Breast epithelium (tissue), 4 donors: ENCODE measurements at regions not wholly inside any gene's neighbourhood (a gene's known extent, or its start where the extent isn't known, plus 50 kb on each side); places are given as distances from the start of the nearest gene placed in this dataset.

Experiments used
- DNase-seq, 2 donors: peaks; one replicate each; pipeline ENCODE4 v3.0.0-alpha.2; 2019; ENCODE audit warnings: low spot score in 2 of 2
- H3K27ac ChIP-seq, 2 donors: fragments of 200-600 bp; sonication (generic) in 1 of 2; one replicate each; pipeline ENCODE4 v1.5.1; 2016 to 2019; ENCODE audit warnings: mild to moderate bottlenecking in 1 of 2
- H3K27me3 ChIP-seq, 2 donors: fragments of 200-600 bp; sonication (generic) in 1 of 2; one replicate each; pipeline versions ENCODE4 v1.5.1 to v1.6.0; 2017 to 2019; ENCODE audit warnings: control low read depth in 1 of 2, mild to moderate bottlenecking in 1 of 2
- H3K36me3 ChIP-seq: fragments of 200-600 bp; one replicate; pipeline ENCODE4 v1.5.1; 2019
- H3K4me1 ChIP-seq, 2 donors: fragments of 200-600 bp; sonication (generic); one replicate each; pipeline ENCODE4 v1.5.1; 2016 to 2019; ENCODE audit warnings: control low read depth in 1 of 2
- H3K4me3 ChIP-seq, 3 donors: fragments of 200-600 bp; sonication (generic); 1 replicate in 2 of 3; 2 replicates in 1 of 3; pipeline ENCODE4 v1.5.1; 2016 to 2019; ENCODE audit warnings: mild to moderate bottlenecking in 3 of 3, moderate library complexity in 2 of 3
- H3K9me3 ChIP-seq, 2 donors: fragments of 200-600 bp; sonication (generic) in 1 of 2; one replicate each; pipeline ENCODE4 v1.5.1; 2016 to 2019; ENCODE audit warnings: control low read depth in 1 of 2
- POLR2A ChIP-seq: fragments of 450-650 bp; IDR thresholded peaks from one replicate; pipeline ENCODE4 v1.6.1; 2016; ENCODE audit warnings: antibody characterized with exemption, mild to moderate bottlenecking, moderate library complexity
- POLR2AphosphoS5 ChIP-seq, 3 donors: sonication (generic); formaldehyde crosslinking; IDR thresholded peaks; one replicate each; pipeline ENCODE4 v1.6.1; 2017; ENCODE audit warnings: antibody characterized with exemption in 3 of 3
- intact Hi-C: fragments of 100-400 bp; cut with DNase I; formaldehyde crosslinking; loops from one replicate; pipeline ENCODE4 v1.15.1; 2023; ENCODE audit warnings: low total_unique reads
- TF ChIP-seq, protein P1 (sequence below), 3 donors: fragments of 450-650 bp; IDR thresholded peaks; one replicate each; pipeline ENCODE4 v1.5.1; 2016 to 2017; ENCODE audit warnings: antibody characterized with exemption in 3 of 3, mild to moderate bottlenecking in 3 of 3, moderate library complexity in 3 of 3

DNA sequence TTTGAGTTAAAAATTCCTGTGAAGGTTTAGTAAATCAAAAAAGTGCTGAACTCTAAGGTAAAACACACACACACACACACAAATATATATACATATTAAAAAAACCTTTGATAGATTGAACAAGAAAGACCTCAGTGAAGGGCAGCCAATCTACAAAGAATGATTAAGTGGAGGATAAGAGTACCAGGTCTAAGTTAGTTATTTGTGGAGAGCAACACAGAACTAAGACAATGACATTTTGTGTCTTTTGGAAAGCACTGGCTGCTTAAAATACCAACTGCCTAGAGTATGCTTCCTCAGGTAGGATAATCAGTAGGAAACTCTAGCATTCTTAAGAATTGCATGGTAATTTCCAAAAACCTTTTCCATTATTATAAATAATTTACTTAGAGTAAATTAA lies 481.4 kb upstream of the SYT4 start:
- no peak overlapping the region for H3K4me3 ChIP-seq
- H3K27me3 ChIP-seq, result no peaks in the 10 kb centered on the region
- H3K9me3 ChIP-seq, result peaks cover 0 to 3% of the 10 kb centered on the region in 2 donors
- no peak overlapping the region for H3K27ac ChIP-seq
- no peaks in the 10 kb centered on the region for H3K36me3 ChIP-seq
- TF ChIP-seq, protein P1, sequence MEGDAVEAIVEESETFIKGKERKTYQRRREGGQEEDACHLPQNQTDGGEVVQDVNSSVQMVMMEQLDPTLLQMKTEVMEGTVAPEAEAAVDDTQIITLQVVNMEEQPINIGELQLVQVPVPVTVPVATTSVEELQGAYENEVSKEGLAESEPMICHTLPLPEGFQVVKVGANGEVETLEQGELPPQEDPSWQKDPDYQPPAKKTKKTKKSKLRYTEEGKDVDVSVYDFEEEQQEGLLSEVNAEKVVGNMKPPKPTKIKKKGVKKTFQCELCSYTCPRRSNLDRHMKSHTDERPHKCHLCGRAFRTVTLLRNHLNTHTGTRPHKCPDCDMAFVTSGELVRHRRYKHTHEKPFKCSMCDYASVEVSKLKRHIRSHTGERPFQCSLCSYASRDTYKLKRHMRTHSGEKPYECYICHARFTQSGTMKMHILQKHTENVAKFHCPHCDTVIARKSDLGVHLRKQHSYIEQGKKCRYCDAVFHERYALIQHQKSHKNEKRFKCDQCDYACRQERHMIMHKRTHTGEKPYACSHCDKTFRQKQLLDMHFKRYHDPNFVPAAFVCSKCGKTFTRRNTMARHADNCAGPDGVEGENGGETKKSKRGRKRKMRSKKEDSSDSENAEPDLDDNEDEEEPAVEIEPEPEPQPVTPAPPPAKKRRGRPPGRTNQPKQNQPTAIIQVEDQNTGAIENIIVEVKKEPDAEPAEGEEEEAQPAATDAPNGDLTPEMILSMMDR (IDR thresholded peaks at IDR 0.05), result no peak
- no peak for TF ChIP-seq POLR2AphosphoS5 (IDR thresholded peaks at IDR 0.05)
- TF ChIP-seq POLR2A, result no peak
- H3K4me1 ChIP-seq, result no peaks in the 10 kb centered on the region
- intact Hi-C loops, result no loop called here
- no peak for DNase-seq

DNA sequence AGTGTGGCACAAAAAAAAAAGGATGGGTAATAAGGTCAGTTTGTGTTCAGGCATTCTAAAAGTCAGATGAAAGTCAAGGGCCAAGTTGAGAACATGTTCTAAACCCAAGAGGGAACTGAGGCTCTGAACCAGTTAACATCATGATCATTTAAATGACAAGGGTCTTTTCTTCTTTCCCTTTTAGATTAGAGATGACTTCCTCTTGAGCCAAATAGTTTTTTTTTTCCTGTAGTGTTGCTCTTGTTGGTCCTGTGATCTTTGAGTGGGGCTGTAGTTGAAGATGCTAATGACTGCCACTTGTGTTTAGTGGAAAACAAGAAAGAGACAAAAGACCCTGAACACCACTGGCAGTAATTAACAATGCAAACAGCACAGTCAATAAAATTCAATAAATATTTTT lies 482.7 kb upstream of the SYT4 start:
- no peak for DNase-seq
- H3K36me3 ChIP-seq, result no peaks in the 10 kb centered on the region

DNA sequence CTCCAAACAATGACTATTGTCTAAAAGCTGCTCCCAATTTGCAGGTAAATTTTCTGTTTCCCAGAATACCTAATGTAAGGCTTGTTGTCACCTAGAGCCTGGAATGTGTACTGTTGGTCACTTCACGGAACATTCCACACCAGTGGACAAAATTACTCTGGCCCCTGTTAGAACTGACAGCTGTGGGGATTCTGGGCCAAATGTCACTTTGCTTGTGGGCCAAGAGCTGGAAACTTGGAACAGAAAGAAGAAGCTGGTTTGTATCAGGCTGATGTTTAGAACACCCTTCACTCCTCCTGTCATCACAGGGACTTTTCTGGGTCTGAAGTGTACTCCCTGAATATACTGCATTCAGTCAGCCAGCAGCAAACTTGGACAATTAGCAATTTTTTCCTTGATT lies 495.6 kb upstream of the SYT4 start:
- TF ChIP-seq, protein P1 (IDR thresholded peaks at IDR 0.05), result no peak
- TF ChIP-seq POLR2A (no peak), POLR2AphosphoS5 (IDR thresholded peaks at IDR 0.05) (no peak)
- Histone ChIP-seq H3K9me3 (no peaks in the 10 kb centered on the region), H3K27ac (no peak overlapping the region), H3K27me3 (no peaks in the 10 kb centered on the region), H3K36me3 (no peaks in the 10 kb centered on the region), H3K4me3 (no peak overlapping the region), H3K4me1 (no peaks in the 10 kb centered on the region)
- no peak for DNase-seq
- intact Hi-C loops, result no loop called here

More for the DNA sequence above, 482.7 kb upstream of the SYT4 start:
- H3K4me3 ChIP-seq, result no peak overlapping the region
- TF ChIP-seq, protein P1 (IDR thresholded peaks at IDR 0.05), result no peak
- TF ChIP-seq POLR2AphosphoS5 (IDR thresholded peaks at IDR 0.05) (no peak), POLR2A (no peak)
- H3K4me1 ChIP-seq, result no peaks in the 10 kb centered on the region
- no peaks in the 10 kb centered on the region for H3K27me3 ChIP-seq
- intact Hi-C loops, result no loop called here
- H3K9me3 ChIP-seq, result no peaks in the 10 kb centered on the region
- H3K27ac ChIP-seq, result no peak overlapping the region

DNA sequence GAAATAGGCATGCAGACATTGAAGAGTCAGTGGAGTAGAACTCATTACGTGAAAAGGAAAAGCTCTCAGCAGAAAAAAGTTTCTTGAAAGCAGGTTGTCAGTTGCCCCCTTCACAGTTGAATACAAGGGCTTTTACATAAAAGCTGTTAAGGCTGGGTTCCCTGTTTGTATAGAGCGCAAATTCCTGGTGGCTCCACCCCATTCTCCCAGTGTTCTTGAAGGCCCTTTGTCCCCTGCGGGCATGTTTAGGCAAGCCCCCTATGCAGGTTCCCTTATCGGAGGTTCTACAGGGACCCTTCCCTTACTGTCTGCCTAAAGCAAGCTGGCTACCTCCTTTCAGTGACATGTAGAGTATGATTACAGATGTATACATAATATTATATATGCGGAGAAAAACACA lies 497.2 kb upstream of the SYT4 start:
- Histone ChIP-seq H3K4me1 (no peaks in the 10 kb centered on the region), H3K9me3 (no peaks in the 10 kb centered on the region), H3K4me3 (no peak overlapping the region), H3K36me3 (no peaks in the 10 kb centered on the region), H3K27ac (no peak overlapping the region), H3K27me3 (no peaks in the 10 kb centered on the region)
- intact Hi-C loops, result no loop called here
- TF ChIP-seq POLR2AphosphoS5 (IDR thresholded peaks at IDR 0.05) (no peak), POLR2A (no peak)
- TF ChIP-seq, protein P1 (IDR thresholded peaks at IDR 0.05), result no peak
- DNase-seq, result no peak

DNA sequence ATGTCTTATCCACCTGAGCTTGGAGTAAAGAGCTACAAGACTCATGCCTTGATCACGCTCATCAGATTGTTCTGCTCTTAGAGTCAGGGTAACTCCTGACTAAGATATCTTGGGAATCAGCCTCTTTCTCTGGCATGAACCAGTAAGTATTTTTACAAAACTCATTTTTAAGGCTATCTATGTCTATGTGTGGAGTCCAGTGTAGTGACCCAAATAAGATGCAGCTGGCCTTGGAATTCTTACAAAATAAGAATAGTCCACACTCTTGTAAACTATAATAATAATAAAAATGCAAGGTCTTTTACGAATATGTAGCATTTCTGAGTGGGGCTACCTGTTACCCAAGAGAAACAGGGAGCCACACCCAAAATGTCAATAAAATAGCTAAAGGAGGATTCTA lies 498.3 kb upstream of the SYT4 start:
- no peaks in the 10 kb centered on the region for H3K9me3 ChIP-seq
- intact Hi-C loops, result no loop called here
- H3K4me3 ChIP-seq, result no peak overlapping the region
- no peaks in the 10 kb centered on the region for H3K27me3 ChIP-seq
- no peak overlapping the region for H3K27ac ChIP-seq
- TF ChIP-seq POLR2AphosphoS5 (IDR thresholded peaks at IDR 0.05), result no peak
- H3K4me1 ChIP-seq, result no peaks in the 10 kb centered on the region
- no peak for DNase-seq
- no peaks in the 10 kb centered on the region for H3K36me3 ChIP-seq

DNA sequence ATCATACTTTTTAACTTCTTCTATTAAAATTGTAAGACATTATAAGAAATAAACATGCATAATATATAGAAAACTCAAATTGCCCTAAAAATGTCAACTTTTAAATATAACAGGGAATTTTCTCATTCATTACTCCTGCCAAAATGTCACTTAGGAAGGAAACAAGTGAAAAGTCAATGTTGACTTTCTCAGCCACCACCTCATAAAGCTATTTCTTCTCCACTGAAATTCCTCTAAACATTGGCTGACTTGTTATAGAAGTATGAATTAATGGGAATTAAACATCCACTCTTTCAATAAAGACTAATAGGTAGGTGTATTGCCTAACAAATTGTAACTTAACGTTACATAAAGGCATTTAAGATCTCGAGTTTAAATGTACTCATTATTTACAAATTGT lies 499.7 kb upstream of the SYT4 start:
- H3K27ac ChIP-seq, result no peak overlapping the region
- intact Hi-C loops, result no loop called here
- H3K27me3 ChIP-seq, result no peaks in the 10 kb centered on the region
- DNase-seq, result no peak
- TF ChIP-seq POLR2AphosphoS5 (IDR thresholded peaks at IDR 0.05), result no peak
- TF ChIP-seq, protein P1 (IDR thresholded peaks at IDR 0.05), result no peak
- no peak for TF ChIP-seq POLR2A
- H3K9me3 ChIP-seq, result no peaks in the 10 kb centered on the region
- H3K36me3 ChIP-seq, result no peaks in the 10 kb centered on the region
- no peak overlapping the region for H3K4me3 ChIP-seq
- no peaks in the 10 kb centered on the region for H3K4me1 ChIP-seq
